K562 (cell line): ENCODE measurements at regions not wholly inside any gene's neighbourhood (a gene's known extent, or its start where the extent isn't known, plus 50 kb on each side); places are given as distances from the start of the nearest gene placed in this dataset.

Experiments
- AFF4 ChIP-seq: sonication (generic); formaldehyde crosslinking; IDR thresholded peaks from 2 replicates; pipeline ENCODE4 v1.8.0; 2023; ENCODE audit warnings: mild to moderate bottlenecking, missing genetic modification reagents
- BRF2 ChIP-seq: IDR thresholded peaks from 3 replicates; pipeline ENCODE4 v1.6.1; 2011; ENCODE audit warnings: borderline replicate concordance, mild to moderate bottlenecking; ENCODE audit not compliant: insufficient read length, insufficient read depth
- HMBOX1 ChIP-seq: sonication (generic); IDR thresholded peaks from 2 replicates; pipeline ENCODE4 v1.6.1; 2016
- HNRNPL ChIP-seq: fragments of 200-400 bp; formaldehyde crosslinking; IDR thresholded peaks from 2 replicates; pipeline ENCODE4 v1.6.1; 2017; ENCODE audit warnings: low read depth, mild to moderate bottlenecking, low read length
- NCOA2 ChIP-seq, 2 experiments: fragments of 450-650 bp; IDR thresholded peaks; 2 replicates each; pipeline ENCODE4 v1.6.1; 2018; ENCODE audit warnings: mild to moderate bottlenecking in 2 of 2, moderate library complexity in 1 of 2; ENCODE audit not compliant: partially characterized antibody in 2 of 2
- OTX1 ChIP-seq: fragments of 450-650 bp; formaldehyde crosslinking; IDR thresholded peaks from 2 replicates; pipeline ENCODE4 v1.4.0; 2022; ENCODE audit warnings: mild to moderate bottlenecking
- PURB ChIP-seq: sonication (generic); formaldehyde crosslinking; IDR thresholded peaks from 2 replicates; pipeline ENCODE4 v1.9.0; 2021; ENCODE audit warnings: low read depth, mild to moderate bottlenecking, missing genetic modification reagents
- SMAD2 ChIP-seq: fragments of 150-350 bp; IDR thresholded peaks from 2 replicates; pipeline ENCODE4 v1.6.1; 2014; ENCODE audit warnings: low read depth, mild to moderate bottlenecking, low read length
- SP2 ChIP-seq: IDR thresholded peaks from 2 replicates; pipeline ENCODE4 v1.6.1; 2011; ENCODE audit warnings: mild to moderate bottlenecking, low read depth, low read length, moderate library complexity; ENCODE audit not compliant: poor library complexity, severe bottlenecking; ENCODE audit errors: extremely low read depth
- SRSF3 ChIP-seq: fragments of 200-400 bp; formaldehyde crosslinking; IDR thresholded peaks from 2 replicates; pipeline ENCODE4 v1.6.1; 2016; ENCODE audit warnings: mild to moderate bottlenecking, low read length, moderate library complexity; ENCODE audit not compliant: insufficient read depth
- THRA ChIP-seq: fragments of 450-650 bp; IDR thresholded peaks from 2 replicates; pipeline ENCODE4 v1.6.1; 2017; ENCODE audit warnings: mild to moderate bottlenecking, moderate library complexity
- ZC3H8 ChIP-seq: fragments of 450-650 bp; IDR thresholded peaks from 2 replicates; pipeline ENCODE4 v1.6.1; 2017
- ZNF324 ChIP-seq: fragments of 250-450 bp; sonication (Bioruptor Pico); IDR thresholded peaks from 2 replicates; pipeline ENCODE4 v1.4.0; 2020; ENCODE audit warnings: mild to moderate bottlenecking
- ZNF696 ChIP-seq: fragments of 250-450 bp; sonication (Bioruptor Pico); conservative IDR thresholded peaks from 2 replicates; pipeline ENCODE4 v1.4.0; 2020; ENCODE audit warnings: mild to moderate bottlenecking, moderate library complexity
- ZNF780A ChIP-seq: fragments of 250-450 bp; sonication (Bioruptor Pico); IDR thresholded peaks from 2 replicates; pipeline ENCODE4 v1.5.0; 2021; ENCODE audit warnings: mild to moderate bottlenecking

DNA sequence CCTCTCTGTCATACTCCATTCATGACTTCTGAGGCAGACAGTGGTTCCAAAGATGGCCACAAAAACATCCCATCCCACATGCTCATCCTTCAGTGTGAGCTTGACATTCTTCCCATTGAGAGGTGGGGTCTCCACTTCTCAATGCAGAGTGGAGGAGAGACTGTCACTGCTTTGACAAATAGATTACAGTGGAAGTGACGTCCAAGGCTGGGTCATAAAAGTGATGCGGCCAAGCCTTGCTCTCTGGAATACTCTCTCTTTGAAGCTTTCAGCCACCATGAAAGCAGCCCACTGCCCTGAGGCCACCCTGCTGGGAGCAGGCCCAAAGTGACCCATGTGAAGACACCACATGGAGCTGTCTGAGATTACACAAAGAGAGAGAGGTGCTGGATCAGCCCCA, 59.0 kb upstream of the DNAH5 start (continued):
- TF ChIP-seq AFF4 (no peak), SMAD2 (no peak), HNRNPL (no peak), BRF2 (no peak), SP2 (no peak), OTX1 (CRISPR knock-in tag) (no peak), PURB (CRISPR knock-in tag) (no peak), SRSF3 (no peak), HMBOX1 (no peak), ZNF696 (CRISPR knock-in tag) (no peak), NCOA2 (IDR thresholded peaks at IDR 0.05; ENCODE audit: partially characterized antibody in 2 of 2) (no peak), ZNF780A (no peak), ZNF324 (no peak), ZC3H8 (no peak), THRA (no peak)
